ENCODE measurements at regions not wholly inside any gene's neighbourhood (a gene's known extent, or its start where the extent isn't known, plus 50 kb on each side); places are given as distances from the start of the nearest gene placed in this dataset.

DNA sequence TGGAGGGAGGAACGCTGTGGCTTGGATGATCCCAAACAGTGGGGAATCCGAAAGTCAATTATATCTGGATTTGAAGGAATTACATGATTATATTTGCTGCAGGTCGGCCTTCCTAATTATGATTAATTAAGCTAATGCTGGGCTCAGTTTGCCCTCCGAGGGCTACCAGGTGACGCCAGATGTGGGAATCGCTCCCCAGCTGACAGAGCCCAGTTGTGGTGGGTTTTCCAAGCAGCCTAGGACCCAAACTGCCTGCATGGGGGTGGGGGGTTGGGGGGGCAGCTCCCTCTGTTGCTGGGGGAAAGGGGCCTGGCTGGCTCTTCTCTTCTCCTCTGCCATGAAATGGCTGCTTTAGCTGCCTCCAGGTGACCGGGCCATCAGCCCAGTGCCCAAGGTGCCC lies 147.6 kb upstream of the C1orf174 start:
- Mint-ChIP-seq H3K4me3 (ENCODE audit: unreplicated experiment) (no peak overlapping the region), H3K4me1 (ENCODE audit: unreplicated experiment) (peaks cover 3% of the 10 kb centered on the region), H3K27me3 (ENCODE audit: unreplicated experiment) (peaks cover 7% of the 10 kb centered on the region), H3K27ac (ENCODE audit: unreplicated experiment) (no peak overlapping the region), H3K36me3 (ENCODE audit: low read depth, unreplicated experiment) (peaks cover 4% of the 10 kb centered on the region), H3K9me3 (ENCODE audit: unreplicated experiment) (no peaks in the 10 kb centered on the region)
- TF ChIP-seq, protein P1, sequence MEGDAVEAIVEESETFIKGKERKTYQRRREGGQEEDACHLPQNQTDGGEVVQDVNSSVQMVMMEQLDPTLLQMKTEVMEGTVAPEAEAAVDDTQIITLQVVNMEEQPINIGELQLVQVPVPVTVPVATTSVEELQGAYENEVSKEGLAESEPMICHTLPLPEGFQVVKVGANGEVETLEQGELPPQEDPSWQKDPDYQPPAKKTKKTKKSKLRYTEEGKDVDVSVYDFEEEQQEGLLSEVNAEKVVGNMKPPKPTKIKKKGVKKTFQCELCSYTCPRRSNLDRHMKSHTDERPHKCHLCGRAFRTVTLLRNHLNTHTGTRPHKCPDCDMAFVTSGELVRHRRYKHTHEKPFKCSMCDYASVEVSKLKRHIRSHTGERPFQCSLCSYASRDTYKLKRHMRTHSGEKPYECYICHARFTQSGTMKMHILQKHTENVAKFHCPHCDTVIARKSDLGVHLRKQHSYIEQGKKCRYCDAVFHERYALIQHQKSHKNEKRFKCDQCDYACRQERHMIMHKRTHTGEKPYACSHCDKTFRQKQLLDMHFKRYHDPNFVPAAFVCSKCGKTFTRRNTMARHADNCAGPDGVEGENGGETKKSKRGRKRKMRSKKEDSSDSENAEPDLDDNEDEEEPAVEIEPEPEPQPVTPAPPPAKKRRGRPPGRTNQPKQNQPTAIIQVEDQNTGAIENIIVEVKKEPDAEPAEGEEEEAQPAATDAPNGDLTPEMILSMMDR (IDR thresholded peaks at IDR 0.05; ENCODE audit: unreplicated experiment): no peak
- no peak for DNase-seq (ENCODE audit: low spot score)

DNA sequence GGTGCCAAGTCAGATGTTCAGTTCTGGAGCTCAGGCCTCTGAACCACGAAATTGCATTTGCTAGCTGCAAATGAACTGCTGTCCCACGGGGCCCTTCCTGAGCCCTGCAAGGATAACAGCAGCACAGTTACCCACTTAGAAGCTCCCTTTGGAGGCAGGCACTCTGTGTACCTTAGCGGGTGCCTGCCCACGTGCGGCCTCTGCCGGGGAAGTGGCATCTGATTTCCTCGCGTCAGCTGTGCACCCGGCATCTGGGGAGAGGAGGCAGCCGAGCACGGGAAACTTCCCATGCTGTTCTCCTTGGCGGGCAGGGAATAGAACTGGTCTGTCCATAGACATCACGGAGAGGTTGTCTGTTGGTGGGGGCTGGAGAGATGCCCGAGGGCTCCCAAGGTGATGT lies 148.0 kb upstream of the C1orf174 start:
- H3K27ac Mint-ChIP-seq (ENCODE audit: unreplicated experiment): no peak overlapping the region
- TF ChIP-seq, protein P1 (IDR thresholded peaks at IDR 0.05; ENCODE audit: unreplicated experiment): no peak
- H3K4me3 Mint-ChIP-seq (ENCODE audit: unreplicated experiment): no peak overlapping the region
- no peaks in the 10 kb centered on the region for H3K9me3 Mint-ChIP-seq (ENCODE audit: unreplicated experiment)
- no peak for DNase-seq (ENCODE audit: low spot score)
- H3K36me3 Mint-ChIP-seq (ENCODE audit: low read depth, unreplicated experiment): peaks cover 4% of the 10 kb centered on the region
- H3K27me3 Mint-ChIP-seq (ENCODE audit: unreplicated experiment): peaks cover 7% of the 10 kb centered on the region
- peaks cover 3% of the 10 kb centered on the region for H3K4me1 Mint-ChIP-seq (ENCODE audit: unreplicated experiment)

DNA sequence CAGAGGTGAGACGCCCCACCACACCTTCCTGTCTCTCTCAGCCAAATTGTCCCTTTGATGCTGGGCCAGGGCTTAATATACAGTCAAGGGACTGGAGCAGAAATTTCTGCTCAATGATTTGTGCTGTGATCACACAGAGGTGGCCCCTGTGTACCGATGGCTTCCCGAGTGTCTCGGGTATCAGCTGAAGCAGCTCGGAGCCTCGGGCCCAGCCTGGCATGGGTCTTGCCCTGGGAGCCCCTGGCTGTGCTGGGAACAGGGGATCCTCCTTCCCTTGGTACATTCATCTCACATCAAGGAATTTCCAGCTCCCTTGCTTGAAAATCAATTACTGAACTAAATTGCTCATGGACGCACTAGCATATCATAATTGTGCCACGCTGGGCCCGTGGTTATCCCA lies 148.8 kb upstream of the C1orf174 start:
- no peak for DNase-seq (ENCODE audit: low spot score)
- TF ChIP-seq, protein P1 (IDR thresholded peaks at IDR 0.05; ENCODE audit: unreplicated experiment): no peak
- Mint-ChIP-seq H3K4me3 (ENCODE audit: unreplicated experiment) (no peak overlapping the region), H3K4me1 (ENCODE audit: unreplicated experiment) (peaks cover 3% of the 10 kb centered on the region), H3K36me3 (ENCODE audit: low read depth, unreplicated experiment) (peaks cover 4% of the 10 kb centered on the region), H3K27me3 (ENCODE audit: unreplicated experiment) (peaks cover 7% of the 10 kb centered on the region), H3K27ac (ENCODE audit: unreplicated experiment) (no peak overlapping the region), H3K9me3 (ENCODE audit: unreplicated experiment) (peaks cover 3% of the 10 kb centered on the region)

DNA sequence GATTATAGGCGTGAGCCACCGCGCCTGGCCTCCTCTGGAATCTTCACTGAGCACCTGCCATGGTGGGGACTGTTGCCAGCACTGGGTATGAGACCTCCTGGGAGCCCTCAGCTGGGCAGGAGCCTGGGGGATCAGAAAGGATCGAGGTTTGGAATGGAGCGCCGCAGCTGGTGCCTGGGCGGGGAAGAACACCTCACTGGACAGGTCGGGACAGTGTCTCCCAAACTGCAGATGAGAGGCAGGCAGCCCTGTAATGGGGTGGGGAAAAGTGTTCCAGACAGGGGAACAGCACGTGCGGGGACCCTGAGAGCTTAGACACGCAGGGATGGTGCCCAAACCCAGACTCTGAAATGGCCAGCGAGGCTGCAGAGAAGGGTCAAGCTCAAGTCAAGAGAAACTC lies 150.9 kb upstream of the C1orf174 start:
- no peak for DNase-seq (ENCODE audit: low spot score)
- Mint-ChIP-seq H3K27me3 (ENCODE audit: unreplicated experiment) (peaks cover 7% of the 10 kb centered on the region), H3K4me1 (ENCODE audit: unreplicated experiment) (peaks cover 3% of the 10 kb centered on the region), H3K36me3 (ENCODE audit: low read depth, unreplicated experiment) (peaks cover 3% of the 10 kb centered on the region), H3K27ac (ENCODE audit: unreplicated experiment) (no peak overlapping the region), H3K9me3 (ENCODE audit: unreplicated experiment) (peaks cover 6% of the 10 kb centered on the region), H3K4me3 (ENCODE audit: unreplicated experiment) (no peak overlapping the region)
- TF ChIP-seq, protein P1 (IDR thresholded peaks at IDR 0.05; ENCODE audit: unreplicated experiment): no peak

DNA sequence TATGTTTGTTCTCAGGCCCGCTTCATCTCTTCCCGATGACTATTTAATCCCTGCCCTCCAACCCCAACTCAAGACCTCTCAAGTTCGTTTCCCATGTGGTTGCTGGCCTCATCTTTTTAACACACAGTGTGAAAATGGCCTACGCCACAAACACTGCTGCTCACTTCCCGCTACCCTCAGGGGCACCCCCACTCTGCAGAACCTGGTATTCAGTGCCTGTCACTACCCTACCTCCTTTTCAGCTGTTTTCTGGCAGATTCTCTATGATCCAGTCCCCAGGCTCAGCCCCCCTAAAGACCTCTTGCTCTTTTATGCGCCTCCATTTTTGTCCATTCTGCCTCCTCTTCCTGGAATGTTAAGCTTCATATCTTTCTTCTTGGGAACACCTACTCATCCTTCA lies 152.6 kb upstream of the C1orf174 start:
- TF ChIP-seq, protein P1 (IDR thresholded peaks at IDR 0.05; ENCODE audit: unreplicated experiment): no peak
- DNase-seq (ENCODE audit: low spot score): no peak
- no peak overlapping the region for H3K27ac Mint-ChIP-seq (ENCODE audit: unreplicated experiment)
- H3K27me3 Mint-ChIP-seq (ENCODE audit: unreplicated experiment): peaks cover 4% of the 10 kb centered on the region
- no peak overlapping the region for H3K4me3 Mint-ChIP-seq (ENCODE audit: unreplicated experiment)
- H3K9me3 Mint-ChIP-seq (ENCODE audit: unreplicated experiment): peaks cover 14% of the 10 kb centered on the region
- H3K36me3 Mint-ChIP-seq (ENCODE audit: low read depth, unreplicated experiment): no peaks in the 10 kb centered on the region
- no peaks in the 10 kb centered on the region for H3K4me1 Mint-ChIP-seq (ENCODE audit: unreplicated experiment)
